ENCODE measurements at regions not wholly inside any gene's neighbourhood (a gene's known extent, or its start where the extent isn't known, plus 50 kb on each side); places are given as distances from the start of the nearest gene placed in this dataset.
"Not testable (repeated sequence)": the region's sequence is repeated elsewhere in the genome, so short reads cannot be mapped to it uniquely, and the experiment has no call there.

- no peak overlapping the region for H3K4me3 ChIP-seq (ENCODE audit: extremely low read depth, insufficient read depth, low read length, poor library complexity, severe bottlenecking)
- H3K36me3 ChIP-seq (ENCODE audit: control insufficient read depth, insufficient read depth, low read length), result no peaks in the 10 kb centered on the region
- WGBS, 2 experiments (ENCODE audit: insufficient coverage in 2 of 2), result 94 to 100% methylated on average over 2 to 3 of the region's 4 CpGs
- no peak overlapping the region for H3K27ac ChIP-seq (ENCODE audit: low read depth, low read length, severe bottlenecking)
- H3K9me3 ChIP-seq (ENCODE audit: control insufficient read depth, low read length), result peaks cover 20% of the 10 kb centered on the region
- H3K4me1 ChIP-seq (ENCODE audit: control insufficient read depth, insufficient read depth, low read length, poor library complexity, severe bottlenecking), result no peaks in the 10 kb centered on the region
Observed at GRCh38 chr15:95784508-95784907, 546.0 kb upstream of the NR2F2 start.

GRCh38 chr15:95785276-95785675 is 545.2 kb upstream of the NR2F2 start:
- H3K4me1 ChIP-seq (ENCODE audit: control insufficient read depth, insufficient read depth, low read length, poor library complexity, severe bottlenecking); H3K4me3 ChIP-seq (ENCODE audit: extremely low read depth, insufficient read depth, low read length, poor library complexity, severe bottlenecking); H3K36me3 ChIP-seq (ENCODE audit: control insufficient read depth, insufficient read depth, low read length); H3K27ac ChIP-seq (ENCODE audit: low read depth, low read length, severe bottlenecking): not testable (repeated sequence)
- WGBS, 2 experiments (ENCODE audit: insufficient coverage in 2 of 2), result 83 to 100% methylated on average over 1 of the region's 2 CpGs
- H3K9me3 ChIP-seq (ENCODE audit: control insufficient read depth, low read length), result peaks cover 20% of the 10 kb centered on the region

- no peaks in the 10 kb centered on the region for H3K9me3 ChIP-seq (ENCODE audit: control insufficient read depth, low read length)
- H3K4me3 ChIP-seq (ENCODE audit: extremely low read depth, insufficient read depth, low read length, poor library complexity, severe bottlenecking), result no peak overlapping the region
- no peak overlapping the region for H3K27ac ChIP-seq (ENCODE audit: low read depth, low read length, severe bottlenecking)
- WGBS, 2 experiments (ENCODE audit: insufficient coverage in 2 of 2), result no CpG with 5 or more reads among the region's 2 CpGs
- H3K4me1 ChIP-seq (ENCODE audit: control insufficient read depth, insufficient read depth, low read length, poor library complexity, severe bottlenecking), result no peaks in the 10 kb centered on the region
- no peaks in the 10 kb centered on the region for H3K36me3 ChIP-seq (ENCODE audit: control insufficient read depth, insufficient read depth, low read length)
Observed at GRCh38 chr15:95793231-95793630, 537.3 kb upstream of the NR2F2 start.

- Histone ChIP-seq H3K9me3 (ENCODE audit: control insufficient read depth, low read length) (no peaks in the 10 kb centered on the region), H3K4me3 (ENCODE audit: extremely low read depth, insufficient read depth, low read length, poor library complexity, severe bottlenecking) (no peak overlapping the region), H3K27ac (ENCODE audit: low read depth, low read length, severe bottlenecking) (no peak overlapping the region), H3K4me1 (ENCODE audit: control insufficient read depth, insufficient read depth, low read length, poor library complexity, severe bottlenecking) (no peaks in the 10 kb centered on the region), H3K36me3 (ENCODE audit: control insufficient read depth, insufficient read depth, low read length) (no peaks in the 10 kb centered on the region)
- no CpG with 5 or more reads among the region's 1 CpG for WGBS, 2 experiments (ENCODE audit: insufficient coverage in 2 of 2)
Observed at GRCh38 chr15:95795386-95795785, 535.1 kb upstream of the NR2F2 start.

GRCh38 chr15:95799286-95800200 is 531.0 kb upstream of the NR2F2 start:
- WGBS, 2 experiments (ENCODE audit: insufficient coverage in 2 of 2), result 93 to 95% methylated on average over 8 to 9 of the region's 12 CpGs
- H3K36me3 ChIP-seq (ENCODE audit: control insufficient read depth, insufficient read depth, low read length), result no peaks in the 10 kb centered on the region
- no peaks in the 10 kb centered on the region for H3K4me1 ChIP-seq (ENCODE audit: control insufficient read depth, insufficient read depth, low read length, poor library complexity, severe bottlenecking)
- no peak overlapping the region for H3K4me3 ChIP-seq (ENCODE audit: extremely low read depth, insufficient read depth, low read length, poor library complexity, severe bottlenecking)
- H3K9me3 ChIP-seq (ENCODE audit: control insufficient read depth, low read length), result no peaks in the 10 kb centered on the region
- H3K27ac ChIP-seq (ENCODE audit: low read depth, low read length, severe bottlenecking), result no peak overlapping the region

GRCh38 chr15:95804484-95804883 is 526.0 kb upstream of the NR2F2 start:
- Histone ChIP-seq H3K4me1 (ENCODE audit: control insufficient read depth, insufficient read depth, low read length, poor library complexity, severe bottlenecking) (no peaks in the 10 kb centered on the region), H3K9me3 (ENCODE audit: control insufficient read depth, low read length) (no peaks in the 10 kb centered on the region), H3K27ac (ENCODE audit: low read depth, low read length, severe bottlenecking) (no peak overlapping the region), H3K36me3 (ENCODE audit: control insufficient read depth, insufficient read depth, low read length) (no peaks in the 10 kb centered on the region), H3K4me3 (ENCODE audit: extremely low read depth, insufficient read depth, low read length, poor library complexity, severe bottlenecking) (no peak overlapping the region)

- Histone ChIP-seq H3K4me1 (ENCODE audit: control insufficient read depth, insufficient read depth, low read length, poor library complexity, severe bottlenecking) (no peaks in the 10 kb centered on the region), H3K36me3 (ENCODE audit: control insufficient read depth, insufficient read depth, low read length) (no peaks in the 10 kb centered on the region), H3K4me3 (ENCODE audit: extremely low read depth, insufficient read depth, low read length, poor library complexity, severe bottlenecking) (no peak overlapping the region), H3K27ac (ENCODE audit: low read depth, low read length, severe bottlenecking) (no peak overlapping the region), H3K9me3 (ENCODE audit: control insufficient read depth, low read length) (no peaks in the 10 kb centered on the region)
- WGBS, 2 experiments (ENCODE audit: insufficient coverage in 2 of 2), result 100% methylated on average over 1 of the region's 2 CpGs
Observed at GRCh38 chr15:95812491-95812890, 518.0 kb upstream of the NR2F2 start.

GRCh38 chr15:95814908-95815307 is 515.6 kb upstream of the NR2F2 start:
- WGBS, 2 experiments (ENCODE audit: insufficient coverage in 2 of 2), result 88 to 100% methylated on average over 3 of the region's 3 CpGs
- no peaks in the 10 kb centered on the region for H3K4me1 ChIP-seq (ENCODE audit: control insufficient read depth, insufficient read depth, low read length, poor library complexity, severe bottlenecking)
- H3K27ac ChIP-seq (ENCODE audit: low read depth, low read length, severe bottlenecking), result no peak overlapping the region
- H3K4me3 ChIP-seq (ENCODE audit: extremely low read depth, insufficient read depth, low read length, poor library complexity, severe bottlenecking), result no peak overlapping the region
- no peaks in the 10 kb centered on the region for H3K9me3 ChIP-seq (ENCODE audit: control insufficient read depth, low read length)
- H3K36me3 ChIP-seq (ENCODE audit: control insufficient read depth, insufficient read depth, low read length), result no peaks in the 10 kb centered on the region

GRCh38 chr15:95816591-95816990 is 513.9 kb upstream of the NR2F2 start:
- Histone ChIP-seq H3K4me3 (ENCODE audit: extremely low read depth, insufficient read depth, low read length, poor library complexity, severe bottlenecking) (no peak overlapping the region), H3K36me3 (ENCODE audit: control insufficient read depth, insufficient read depth, low read length) (no peaks in the 10 kb centered on the region), H3K4me1 (ENCODE audit: control insufficient read depth, insufficient read depth, low read length, poor library complexity, severe bottlenecking) (no peaks in the 10 kb centered on the region), H3K9me3 (ENCODE audit: control insufficient read depth, low read length) (no peaks in the 10 kb centered on the region), H3K27ac (ENCODE audit: low read depth, low read length, severe bottlenecking) (no peak overlapping the region)
- 86 to 92% methylated on average over 1 to 2 of the region's 4 CpGs for WGBS, 2 experiments (ENCODE audit: insufficient coverage in 2 of 2)

GRCh38 chr15:95822961-95823360 is 507.5 kb upstream of the NR2F2 start:
- no peak overlapping the region for H3K27ac ChIP-seq (ENCODE audit: low read depth, low read length, severe bottlenecking)
- H3K4me1 ChIP-seq (ENCODE audit: control insufficient read depth, insufficient read depth, low read length, poor library complexity, severe bottlenecking), result no peaks in the 10 kb centered on the region
- H3K4me3 ChIP-seq (ENCODE audit: extremely low read depth, insufficient read depth, low read length, poor library complexity, severe bottlenecking), result no peak overlapping the region
- no peaks in the 10 kb centered on the region for H3K36me3 ChIP-seq (ENCODE audit: control insufficient read depth, insufficient read depth, low read length)
- H3K9me3 ChIP-seq (ENCODE audit: control insufficient read depth, low read length), result no peaks in the 10 kb centered on the region
- 80 to 96% methylated on average over 5 to 6 of the region's 7 CpGs for WGBS, 2 experiments (ENCODE audit: insufficient coverage in 2 of 2)

GRCh38 chr15:95825208-95825607 is 505.3 kb upstream of the NR2F2 start:
- 90 to 100% methylated on average over 1 of the region's 2 CpGs for WGBS, 2 experiments (ENCODE audit: insufficient coverage in 2 of 2)
- Histone ChIP-seq H3K36me3 (ENCODE audit: control insufficient read depth, insufficient read depth, low read length) (no peaks in the 10 kb centered on the region), H3K4me1 (ENCODE audit: control insufficient read depth, insufficient read depth, low read length, poor library complexity, severe bottlenecking) (no peaks in the 10 kb centered on the region), H3K4me3 (ENCODE audit: extremely low read depth, insufficient read depth, low read length, poor library complexity, severe bottlenecking) (no peak overlapping the region), H3K9me3 (ENCODE audit: control insufficient read depth, low read length) (no peaks in the 10 kb centered on the region), H3K27ac (ENCODE audit: low read depth, low read length, severe bottlenecking) (no peak overlapping the region)
